GM23338 (cell line): ENCODE measurements at regions not wholly inside any gene's neighbourhood (a gene's known extent, or its start where the extent isn't known, plus 50 kb on each side); places are given as distances from the start of the nearest gene placed in this dataset.

Source experiments
- ATAC-seq: fragments of 200-7000 bp; cut with Tn5 transposase; 3 replicates; pipeline ENCODE4 v1.9.1; 2020
- DNase-seq: peaks from one replicate; pipeline ENCODE4 v3.0.0-alpha.2; 2015; ENCODE audit warnings: low spot score
- H2AFZ ChIP-seq: fragments of 200-600 bp; sonication (generic); 2 replicates; pipeline ENCODE4 v1.8.0; 2016; ENCODE audit warnings: antibody characterized with exemption, mild to moderate bottlenecking, moderate library complexity
- H3F3A ChIP-seq: fragments of 200-600 bp; sonication (generic); replicated peaks from 2 replicates; pipeline ENCODE4 v1.8.0; 2017; ENCODE audit warnings: antibody characterized with exemption, mixed run types, low read depth
- H3K27ac ChIP-seq: fragments of 200-600 bp; sonication (generic); 2 replicates; pipeline ENCODE4 v1.6.1; 2016; ENCODE audit warnings: low read depth
- H3K27me3 ChIP-seq: fragments of 200-600 bp; sonication (generic); 2 replicates; pipeline ENCODE4 v1.8.0; 2016; ENCODE audit warnings: mild to moderate bottlenecking, mixed run types, moderate library complexity; ENCODE audit not compliant: insufficient read depth
- H3K36me3 ChIP-seq: fragments of 200-600 bp; sonication (generic); 2 replicates; pipeline ENCODE4 v1.8.0; 2016; ENCODE audit warnings: mild to moderate bottlenecking; ENCODE audit not compliant: insufficient read depth
- H3K4me1 ChIP-seq: fragments of 200-600 bp; sonication (generic); 2 replicates; pipeline ENCODE4 v1.8.0; 2016; ENCODE audit warnings: mild to moderate bottlenecking, moderate library complexity; ENCODE audit not compliant: insufficient read depth
- H3K4me2 ChIP-seq: fragments of 200-600 bp; sonication (generic); 2 replicates; pipeline ENCODE4 v1.7.1; 2017; ENCODE audit warnings: mixed run types
- H3K4me3 ChIP-seq: fragments of 200-600 bp; sonication (generic); 2 replicates; pipeline ENCODE4 v1.6.1; 2016; ENCODE audit warnings: mixed run types
- H3K79me2 ChIP-seq: fragments of 200-600 bp; sonication (generic); replicated peaks from 2 replicates; pipeline ENCODE4 v1.8.0; 2017; ENCODE audit warnings: mild to moderate bottlenecking; ENCODE audit not compliant: insufficient read depth
- H3K9me2 ChIP-seq: fragments of 200-600 bp; sonication (generic); 2 replicates; pipeline ENCODE4 v1.8.0; 2017; ENCODE audit not compliant: insufficient read depth
- H4K20me1 ChIP-seq: fragments of 200-600 bp; sonication (generic); replicated peaks from 2 replicates; pipeline ENCODE4 v1.8.0; 2017; ENCODE audit warnings: mild to moderate bottlenecking; ENCODE audit not compliant: insufficient read depth
- H3K27ac Mint-ChIP-seq: 2 replicates; pipeline ENCODE4 v1.8.0; 2020; ENCODE audit warnings: inconsistent platforms, mild to moderate bottlenecking, moderate library complexity, mixed read lengths
- H3K27me3 Mint-ChIP-seq: 3 replicates; pipeline ENCODE4 v1.8.0; 2022; ENCODE audit warnings: low read depth, mild to moderate bottlenecking, moderate library complexity, mixed read lengths, inconsistent platforms; ENCODE audit not compliant: insufficient read depth, poor library complexity
- H3K36me3 Mint-ChIP-seq: 3 replicates; pipeline ENCODE4 v1.8.0; 2021; ENCODE audit warnings: low read depth, mild to moderate bottlenecking, inconsistent platforms, moderate library complexity, mixed read lengths
- H3K4me1 Mint-ChIP-seq: 3 replicates; pipeline ENCODE4 v1.8.0; 2020; ENCODE audit warnings: mild to moderate bottlenecking, inconsistent platforms, mixed read lengths
- H3K4me3 Mint-ChIP-seq: 3 replicates; pipeline ENCODE4 v1.8.0; 2021; ENCODE audit warnings: moderate library complexity, mild to moderate bottlenecking, inconsistent platforms, mixed read lengths
- H3K9me3 Mint-ChIP-seq: 3 replicates; pipeline ENCODE4 v1.8.0; 2020; ENCODE audit warnings: moderate library complexity, mild to moderate bottlenecking, inconsistent platforms, mixed read lengths
- CREB1 ChIP-seq: fragments of 250-450 bp; sonication (Bioruptor Pico); IDR thresholded peaks from 2 replicates; pipeline ENCODE4 v1.5.0; 2020; ENCODE audit warnings: low read depth, mild to moderate bottlenecking, moderate library complexity
- EZH2 ChIP-seq: fragments of 200-600 bp; sonication (generic); IDR thresholded peaks from one replicate; pipeline ENCODE4 v1.8.0; 2017; ENCODE audit warnings: antibody characterized with exemption, mild to moderate bottlenecking, low read depth; ENCODE audit not compliant: unreplicated experiment
- EZH2phosphoT487 ChIP-seq: fragments of 200-600 bp; sonication (generic); IDR thresholded peaks from one replicate; pipeline ENCODE4 v1.8.1; 2018; ENCODE audit warnings: antibody characterized with exemption; ENCODE audit not compliant: unreplicated experiment
- JUNB ChIP-seq: IDR thresholded peaks from one replicate; pipeline ENCODE4 v1.6.1; 2016; ENCODE audit warnings: antibody characterized with exemption; ENCODE audit not compliant: unreplicated experiment
- NANOG ChIP-seq: IDR thresholded peaks from 2 replicates; pipeline ENCODE4 v1.6.1; 2016; ENCODE audit warnings: antibody characterized with exemption, borderline replicate concordance
- POLR2AphosphoS5 ChIP-seq: IDR thresholded peaks from 2 replicates; pipeline ENCODE4 v1.6.1; 2016; ENCODE audit warnings: antibody characterized with exemption, low read depth
- REST ChIP-seq: IDR thresholded peaks from one replicate; pipeline ENCODE4 v1.6.1; 2018; ENCODE audit warnings: antibody characterized with exemption; ENCODE audit not compliant: unreplicated experiment
- STAT1 ChIP-seq: IDR thresholded peaks from one replicate; pipeline ENCODE4 v1.6.1; 2016; ENCODE audit warnings: antibody characterized with exemption; ENCODE audit not compliant: unreplicated experiment
- ZNF114 ChIP-seq: fragments of 250-450 bp; sonication (Bioruptor Pico); IDR thresholded peaks from 2 replicates; pipeline ENCODE4 v1.5.0; 2020; ENCODE audit warnings: mild to moderate bottlenecking, moderate library complexity
- ZNF331 ChIP-seq: fragments of 250-450 bp; sonication (Bioruptor Pico); IDR thresholded peaks from 2 replicates; pipeline ENCODE4 v1.5.0; 2020; ENCODE audit warnings: low read depth, mild to moderate bottlenecking, moderate library complexity
- ZNF462 ChIP-seq: fragments of 250-450 bp; sonication (Bioruptor Pico); IDR thresholded peaks from 2 replicates; pipeline ENCODE4 v1.5.0; 2020; ENCODE audit warnings: mild to moderate bottlenecking, moderate library complexity
- TF ChIP-seq, protein P1 (sequence below): IDR thresholded peaks from 2 replicates; pipeline ENCODE4 v1.6.1; 2016; ENCODE audit warnings: antibody characterized with exemption
- TF ChIP-seq, protein P2 (sequence below), 2 experiments: fragments of 200-600 bp in 1 of 2; sonication (generic) in 1 of 2; conservative IDR thresholded peaks; 2 replicates each; pipeline versions ENCODE4 v1.5.1 to v1.6.1; 2016 to 2017; ENCODE audit warnings: antibody characterized with exemption in 2 of 2, low read depth in 2 of 2, mild to moderate bottlenecking in 2 of 2, moderate library complexity in 1 of 2

DNA sequence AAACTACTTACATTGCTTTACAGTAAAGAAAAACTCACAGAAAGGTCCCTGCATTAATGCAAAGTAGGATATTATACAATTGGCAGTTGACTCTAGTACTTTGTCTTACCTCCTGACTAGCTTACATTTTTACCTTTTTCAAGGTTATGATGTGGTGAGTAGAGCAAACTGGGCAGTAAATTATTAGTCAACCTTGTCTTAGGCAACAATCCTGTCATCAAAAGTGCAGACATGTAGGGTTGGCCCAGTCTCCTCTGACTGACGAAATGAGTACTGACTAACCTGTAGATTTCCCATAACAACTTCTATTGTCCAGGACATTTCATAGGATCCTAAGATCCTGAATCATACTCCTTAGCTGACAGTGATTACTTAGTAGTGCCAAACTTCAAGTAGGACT is 142.0 kb upstream of the NUDT6 start (continued):
- TF ChIP-seq ZNF331 (CRISPR knock-in tag) (no peak), NANOG (no peak), STAT1 (no peak), POLR2AphosphoS5 (no peak), JUNB (no peak), CREB1 (CRISPR knock-in tag) (no peak), ZNF114 (CRISPR knock-in tag) (no peak)
- TF ChIP-seq, protein P1, sequence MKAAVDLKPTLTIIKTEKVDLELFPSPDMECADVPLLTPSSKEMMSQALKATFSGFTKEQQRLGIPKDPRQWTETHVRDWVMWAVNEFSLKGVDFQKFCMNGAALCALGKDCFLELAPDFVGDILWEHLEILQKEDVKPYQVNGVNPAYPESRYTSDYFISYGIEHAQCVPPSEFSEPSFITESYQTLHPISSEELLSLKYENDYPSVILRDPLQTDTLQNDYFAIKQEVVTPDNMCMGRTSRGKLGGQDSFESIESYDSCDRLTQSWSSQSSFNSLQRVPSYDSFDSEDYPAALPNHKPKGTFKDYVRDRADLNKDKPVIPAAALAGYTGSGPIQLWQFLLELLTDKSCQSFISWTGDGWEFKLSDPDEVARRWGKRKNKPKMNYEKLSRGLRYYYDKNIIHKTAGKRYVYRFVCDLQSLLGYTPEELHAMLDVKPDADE, result no peak
- TF ChIP-seq, protein P2, sequence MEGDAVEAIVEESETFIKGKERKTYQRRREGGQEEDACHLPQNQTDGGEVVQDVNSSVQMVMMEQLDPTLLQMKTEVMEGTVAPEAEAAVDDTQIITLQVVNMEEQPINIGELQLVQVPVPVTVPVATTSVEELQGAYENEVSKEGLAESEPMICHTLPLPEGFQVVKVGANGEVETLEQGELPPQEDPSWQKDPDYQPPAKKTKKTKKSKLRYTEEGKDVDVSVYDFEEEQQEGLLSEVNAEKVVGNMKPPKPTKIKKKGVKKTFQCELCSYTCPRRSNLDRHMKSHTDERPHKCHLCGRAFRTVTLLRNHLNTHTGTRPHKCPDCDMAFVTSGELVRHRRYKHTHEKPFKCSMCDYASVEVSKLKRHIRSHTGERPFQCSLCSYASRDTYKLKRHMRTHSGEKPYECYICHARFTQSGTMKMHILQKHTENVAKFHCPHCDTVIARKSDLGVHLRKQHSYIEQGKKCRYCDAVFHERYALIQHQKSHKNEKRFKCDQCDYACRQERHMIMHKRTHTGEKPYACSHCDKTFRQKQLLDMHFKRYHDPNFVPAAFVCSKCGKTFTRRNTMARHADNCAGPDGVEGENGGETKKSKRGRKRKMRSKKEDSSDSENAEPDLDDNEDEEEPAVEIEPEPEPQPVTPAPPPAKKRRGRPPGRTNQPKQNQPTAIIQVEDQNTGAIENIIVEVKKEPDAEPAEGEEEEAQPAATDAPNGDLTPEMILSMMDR (conservative IDR thresholded peaks at IDR 0.05; ENCODE audit: low read depth in 2 of 2), result no peak

- H3K4me1 ChIP-seq, result peaks cover 12% of the 10 kb centered on the region
- H3K27me3 ChIP-seq, result no peaks in the 10 kb centered on the region
- Mint-ChIP-seq H3K27ac (no peak overlapping the region), H3K4me1 (no peaks in the 10 kb centered on the region), H3K9me3 (no peaks in the 10 kb centered on the region), H3K36me3 (peaks cover under 1% of the 10 kb centered on the region; the same call in 2 of the 3 replicates), H3K4me3 (no peak overlapping the region), H3K27me3 (no peaks in the 10 kb centered on the region)
- H3F3A ChIP-seq, result no peaks in the 10 kb centered on the region
- no peaks in the 10 kb centered on the region for H3K36me3 ChIP-seq
- DNase-seq (no peak), ATAC-seq (no peak)
- H2AFZ ChIP-seq, result no peak overlapping the region
- H3K4me2 ChIP-seq, result no peak overlapping the region
- no peaks in the 10 kb centered on the region for H4K20me1 ChIP-seq
- no peaks in the 10 kb centered on the region for H3K9me2 ChIP-seq
- no peak overlapping the region for H3K4me3 ChIP-seq
- H3K79me2 ChIP-seq, result no peaks in the 10 kb centered on the region
- no peak overlapping the region for H3K27ac ChIP-seq
- no peak for TF ChIP-seq ZNF462 (CRISPR knock-in tag)
- no peak for TF ChIP-seq EZH2phosphoT487
- no peak for TF ChIP-seq STAT1
- no peak for TF ChIP-seq POLR2AphosphoS5
- TF ChIP-seq EZH2, result no peak
- no peak for TF ChIP-seq REST
- TF ChIP-seq NANOG, result no peak
- no peak for TF ChIP-seq ZNF331 (CRISPR knock-in tag)
- TF ChIP-seq JUNB, result no peak
- no peak for TF ChIP-seq CREB1 (CRISPR knock-in tag)
Measured at GRCh38 chr4:123068081-123068480, 145.7 kb upstream of the NUDT6 start.
